Gastroesophageal sphincter (tissue), 4 donors: ENCODE measurements at regions not wholly inside any gene's neighbourhood (a gene's known extent, or its start where the extent isn't known, plus 50 kb on each side); places are given as distances from the start of the nearest gene placed in this dataset.
"Not testable (repeated sequence)": the region's sequence is repeated elsewhere in the genome, so short reads cannot be mapped to it uniquely, and the experiment has no call there.

Source experiments
- ATAC-seq: fragments of 150-250 bp; one replicate; pipeline ENCODE4 v1.9.1; 2016; ENCODE audit warnings: mild to moderate bottlenecking, moderate library complexity
- H3K27ac ChIP-seq, 4 donors: fragments of 200-600 bp; sonication (generic) in 3 of 4; 1 replicate in 3 of 4; 2 replicates in 1 of 4; pipeline ENCODE4 v1.5.1; 2016 to 2019
- H3K27me3 ChIP-seq: fragments of 200-600 bp; sonication (generic); one replicate; pipeline ENCODE4 v1.5.1; 2019
- H3K36me3 ChIP-seq, 2 donors: fragments of 200-600 bp; sonication (generic); one replicate each; pipeline ENCODE4 v1.5.1; 2019; ENCODE audit warnings: control low read depth in 1 of 2
- H3K4me1 ChIP-seq, 3 donors: fragments of 200-600 bp; sonication (generic); 1 replicate in 2 of 3; 2 replicates in 1 of 3; pipeline ENCODE4 v1.5.1; 2016 to 2019; ENCODE audit warnings: control low read depth in 2 of 3
- H3K4me3 ChIP-seq, 2 donors: fragments of 200-600 bp; sonication (generic); one replicate each; pipeline ENCODE4 v1.5.1; 2019; ENCODE audit warnings: mild to moderate bottlenecking in 1 of 2, moderate library complexity in 1 of 2
- H3K9me3 ChIP-seq, 3 donors: fragments of 200-600 bp; sonication (generic); one replicate each; pipeline ENCODE4 v1.5.1; 2017 to 2019; ENCODE audit warnings: control low read depth in 2 of 3
- EP300 ChIP-seq: sonication (generic); formaldehyde crosslinking; IDR thresholded peaks from one replicate; pipeline ENCODE4 v1.6.1; 2017; ENCODE audit warnings: antibody characterized with exemption, mild to moderate bottlenecking
- POLR2A ChIP-seq, 2 donors: fragments of 450-650 bp; IDR thresholded peaks; one replicate each; pipeline ENCODE4 v1.6.1; 2017; ENCODE audit warnings: antibody characterized with exemption in 2 of 2, mild to moderate bottlenecking in 2 of 2, moderate library complexity in 1 of 2
- POLR2AphosphoS5 ChIP-seq: sonication (generic); formaldehyde crosslinking; IDR thresholded peaks from one replicate; pipeline ENCODE4 v1.6.1; 2017; ENCODE audit warnings: antibody characterized with exemption
- WGBS, 2 donors: methylation state at CpG; one replicate each; pipeline ENCODE4 v1.1.5; 2018; ENCODE audit warnings: low coverage in 1 of 2; 5-methylcytosine and 5-hydroxymethylcytosine counted together
- TF ChIP-seq, protein P1 (sequence below), 4 experiments: fragments of 200-600 bp in 2 of 4; fragments of 450-650 bp in 2 of 4; sonication (generic) in 1 of 4; IDR thresholded peaks; one replicate each; pipeline ENCODE4 v1.5.1; 2017 to 2019; ENCODE audit warnings: antibody characterized with exemption in 4 of 4, mild to moderate bottlenecking in 2 of 4, moderate library complexity in 2 of 4

DNA sequence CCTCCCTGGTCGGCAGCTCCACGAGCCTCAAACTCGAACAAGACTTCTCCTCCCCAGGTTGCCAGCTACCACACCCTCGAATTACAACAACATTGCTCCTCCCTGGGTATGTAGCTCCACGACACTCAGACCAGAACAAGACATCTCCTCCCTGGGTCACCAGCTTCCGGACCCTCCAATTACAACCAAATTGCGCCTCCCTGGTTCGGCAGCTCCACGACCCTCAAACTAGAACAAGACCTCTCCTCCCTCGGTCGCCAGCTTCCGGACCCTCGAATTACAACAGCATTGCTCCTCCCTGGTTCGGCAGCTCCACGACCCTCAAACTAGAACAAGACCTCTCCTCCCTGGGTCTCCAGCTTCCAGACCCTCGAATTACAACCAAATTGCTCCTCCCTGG, 315.3 kb downstream of the PREX1 start:
- not testable (repeated sequence) for H3K9me3 ChIP-seq, H3K4me1 ChIP-seq, H3K36me3 ChIP-seq, H3K4me3 ChIP-seq, ATAC-seq, H3K27ac ChIP-seq, H3K27me3 ChIP-seq
- 74% methylated on average over 12 of the region's 16 CpGs; no CpG with 5 or more reads in 1 of the 2 donors for WGBS, 2 donors

DNA sequence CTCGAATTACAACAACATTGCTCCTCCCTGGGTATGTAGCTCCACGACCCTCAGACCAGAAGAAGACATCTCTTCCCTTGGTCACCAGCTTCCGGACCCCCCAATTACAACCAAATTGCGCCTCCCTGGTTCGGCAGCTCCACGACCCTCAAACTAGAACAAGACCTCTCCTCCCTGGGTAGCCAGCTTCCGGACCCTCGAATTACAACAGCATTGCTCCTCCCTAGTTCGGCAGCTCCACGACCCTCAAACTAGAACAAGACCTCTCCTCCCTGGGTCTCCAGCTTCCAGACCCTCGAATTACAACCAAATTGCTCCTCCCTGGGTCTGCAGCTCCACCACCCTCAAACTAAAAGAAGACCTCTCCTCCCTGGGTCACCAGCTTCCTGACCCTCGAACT, 322.7 kb downstream of the PREX1 start:
- WGBS, 2 donors, result 72% methylated on average over 2 to 6 of the region's 12 CpGs
- not testable (repeated sequence) for H3K27me3 ChIP-seq, H3K4me3 ChIP-seq, H3K4me1 ChIP-seq, H3K9me3 ChIP-seq, H3K27ac ChIP-seq, ATAC-seq, H3K36me3 ChIP-seq

DNA sequence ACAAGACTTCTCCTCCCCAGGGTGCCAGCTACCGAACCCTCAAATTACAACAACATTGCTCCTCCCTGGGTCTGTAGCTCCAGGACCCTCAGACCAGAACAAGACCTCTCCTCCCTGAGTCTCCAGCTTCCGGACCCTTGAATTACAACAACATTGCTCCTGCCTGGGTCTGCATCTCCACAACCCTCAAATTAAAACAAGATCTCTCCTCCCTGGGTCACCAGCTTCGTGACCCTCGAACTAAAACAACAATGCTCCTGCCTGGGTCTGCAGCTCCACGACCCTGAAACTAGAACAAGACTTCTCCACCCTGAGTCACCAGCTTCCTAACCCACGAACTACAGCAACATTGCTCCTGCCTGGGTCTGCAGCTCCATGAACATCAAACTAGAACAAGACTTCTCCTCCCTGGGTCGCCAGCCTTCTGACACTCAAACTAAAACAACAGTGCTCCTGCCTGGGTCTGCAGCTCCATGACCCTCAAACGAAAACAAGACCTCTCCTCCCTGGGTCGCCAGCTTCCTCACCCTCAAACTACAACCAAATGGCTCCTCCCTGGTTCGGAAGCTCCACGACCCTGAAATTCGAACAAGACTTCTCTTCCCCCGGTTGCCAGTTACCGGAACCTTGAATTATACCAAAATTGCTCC, 324.5 kb downstream of the PREX1 start:
- no peaks in the 10 kb centered on the region for H3K9me3 ChIP-seq
- no peak overlapping the region for H3K4me3 ChIP-seq
- no peak overlapping the region for H3K27ac ChIP-seq
- no peaks in the 10 kb centered on the region for H3K27me3 ChIP-seq
- ATAC-seq, result no peak
- H3K4me1 ChIP-seq, result no peaks in the 10 kb centered on the region
- 57 to 70% methylated on average over 7 to 11 of the region's 14 CpGs for WGBS, 2 donors
- H3K36me3 ChIP-seq, result no peaks in the 10 kb centered on the region
- TF ChIP-seq POLR2A (IDR thresholded peaks at IDR 0.05), result no peak
- TF ChIP-seq, protein P1, sequence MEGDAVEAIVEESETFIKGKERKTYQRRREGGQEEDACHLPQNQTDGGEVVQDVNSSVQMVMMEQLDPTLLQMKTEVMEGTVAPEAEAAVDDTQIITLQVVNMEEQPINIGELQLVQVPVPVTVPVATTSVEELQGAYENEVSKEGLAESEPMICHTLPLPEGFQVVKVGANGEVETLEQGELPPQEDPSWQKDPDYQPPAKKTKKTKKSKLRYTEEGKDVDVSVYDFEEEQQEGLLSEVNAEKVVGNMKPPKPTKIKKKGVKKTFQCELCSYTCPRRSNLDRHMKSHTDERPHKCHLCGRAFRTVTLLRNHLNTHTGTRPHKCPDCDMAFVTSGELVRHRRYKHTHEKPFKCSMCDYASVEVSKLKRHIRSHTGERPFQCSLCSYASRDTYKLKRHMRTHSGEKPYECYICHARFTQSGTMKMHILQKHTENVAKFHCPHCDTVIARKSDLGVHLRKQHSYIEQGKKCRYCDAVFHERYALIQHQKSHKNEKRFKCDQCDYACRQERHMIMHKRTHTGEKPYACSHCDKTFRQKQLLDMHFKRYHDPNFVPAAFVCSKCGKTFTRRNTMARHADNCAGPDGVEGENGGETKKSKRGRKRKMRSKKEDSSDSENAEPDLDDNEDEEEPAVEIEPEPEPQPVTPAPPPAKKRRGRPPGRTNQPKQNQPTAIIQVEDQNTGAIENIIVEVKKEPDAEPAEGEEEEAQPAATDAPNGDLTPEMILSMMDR (IDR thresholded peaks at IDR 0.05), result no peak
- no peak for TF ChIP-seq EP300
- no peak for TF ChIP-seq POLR2AphosphoS5

DNA sequence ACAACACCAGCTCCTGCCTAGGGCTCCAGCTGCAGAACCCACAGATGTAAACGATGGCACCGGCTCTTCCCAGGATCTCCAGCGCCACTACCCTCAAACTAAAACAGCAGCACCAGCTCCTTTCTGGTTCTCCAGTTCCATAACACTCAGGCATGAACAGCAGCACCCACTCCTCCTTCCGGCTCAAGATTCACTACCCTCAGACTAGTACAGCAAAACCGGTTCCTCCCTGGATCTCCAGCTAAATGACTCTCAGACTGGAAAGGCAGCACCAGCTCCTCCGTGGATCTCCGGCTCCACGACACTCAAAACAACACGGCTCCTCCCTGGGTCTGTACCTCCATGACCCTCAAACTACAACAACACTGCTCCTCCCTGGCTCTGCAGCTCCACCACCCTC, 325.0 kb downstream of the PREX1 start:
- Histone ChIP-seq H3K27ac (no peak overlapping the region), H3K9me3 (no peaks in the 10 kb centered on the region), H3K4me1 (no peaks in the 10 kb centered on the region), H3K4me3 (no peak overlapping the region), H3K27me3 (no peaks in the 10 kb centered on the region), H3K36me3 (no peaks in the 10 kb centered on the region)
- ATAC-seq, result no peak
- no peak for TF ChIP-seq POLR2AphosphoS5
- TF ChIP-seq EP300, result no peak
- no peak for TF ChIP-seq POLR2A (IDR thresholded peaks at IDR 0.05)
- TF ChIP-seq, protein P1 (IDR thresholded peaks at IDR 0.05), result no peak
- 75% methylated on average over 5 of the region's 9 CpGs; no CpG with 5 or more reads in 1 of the 2 donors for WGBS, 2 donors

DNA sequence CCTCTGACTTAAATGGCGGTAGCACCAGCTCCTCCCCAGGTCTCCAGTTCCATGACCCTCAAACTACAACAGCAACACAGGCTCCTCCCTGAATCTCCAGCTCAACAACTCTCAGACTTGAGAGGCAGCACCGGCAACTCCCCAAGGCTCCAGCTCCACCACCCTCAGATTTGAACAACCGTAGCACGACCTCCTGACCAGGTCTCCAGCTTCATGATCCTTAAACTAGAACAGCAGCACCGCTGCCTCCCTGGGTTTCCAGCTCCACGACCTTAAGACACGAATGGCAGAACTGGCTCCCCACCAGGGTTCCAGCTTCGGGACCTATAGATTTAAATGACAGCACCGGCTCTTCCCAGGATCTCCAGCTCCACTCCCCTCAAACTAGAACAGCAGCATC, 325.8 kb downstream of the PREX1 start:
- no peak for ATAC-seq
- H3K9me3 ChIP-seq, result no peaks in the 10 kb centered on the region
- H3K36me3 ChIP-seq, result no peaks in the 10 kb centered on the region
- H3K27me3 ChIP-seq, result no peaks in the 10 kb centered on the region
- WGBS, 2 donors, result 80 to 100% methylated on average over 1 to 2 of the region's 9 CpGs
- TF ChIP-seq POLR2AphosphoS5 (no peak), EP300 (no peak), POLR2A (IDR thresholded peaks at IDR 0.05) (no peak)
- TF ChIP-seq, protein P1 (IDR thresholded peaks at IDR 0.05), result no peak
- H3K27ac ChIP-seq, result no peak overlapping the region
- H3K4me1 ChIP-seq, result no peaks in the 10 kb centered on the region
- H3K4me3 ChIP-seq, result no peak overlapping the region

DNA sequence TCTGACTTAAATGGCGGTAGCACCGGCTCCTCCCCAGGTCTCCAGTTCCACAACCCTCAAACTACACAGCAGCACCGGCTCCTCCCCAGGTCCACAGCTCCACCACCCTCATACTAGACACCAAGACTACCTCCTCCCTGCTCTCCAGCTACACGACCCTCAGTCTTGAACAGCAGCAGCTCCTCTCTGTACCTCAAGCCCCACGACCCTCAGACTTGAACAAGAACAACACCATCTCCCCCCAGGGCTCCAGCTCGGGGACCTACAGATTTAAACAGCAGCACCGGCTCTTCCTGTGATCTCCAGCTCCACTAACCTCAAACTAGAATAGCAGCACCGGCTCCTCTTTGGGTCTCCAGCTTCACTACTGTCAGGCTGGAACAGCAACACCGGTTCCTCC, 326.9 kb downstream of the PREX1 start:
- H3K4me1 ChIP-seq, result not testable (repeated sequence)
- 49% methylated on average over 3 of the region's 9 CpGs; no CpG with 5 or more reads in 1 of the 2 donors for WGBS, 2 donors

DNA sequence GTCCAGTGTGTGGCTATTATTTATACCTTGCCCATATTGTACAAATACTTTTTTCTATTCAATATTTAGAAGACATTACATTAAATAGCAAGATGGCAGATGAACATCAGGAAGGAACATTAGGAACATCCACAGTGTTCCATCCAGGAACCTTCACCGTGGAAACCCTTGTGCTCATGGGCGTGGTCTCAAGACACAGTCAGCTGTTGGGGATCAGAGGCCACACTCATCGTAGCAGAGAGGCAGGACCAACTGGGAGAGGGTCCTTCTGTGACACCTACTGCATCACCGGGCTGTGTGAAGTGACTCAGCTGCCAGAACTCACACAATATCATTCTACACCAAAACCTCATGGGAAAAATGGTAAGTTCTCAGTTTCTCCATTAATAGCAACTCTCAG, 328.9 kb downstream of the PREX1 start:
- not testable (repeated sequence) for H3K4me3 ChIP-seq, H3K36me3 ChIP-seq, H3K27ac ChIP-seq, H3K4me1 ChIP-seq, H3K9me3 ChIP-seq, ATAC-seq, H3K27me3 ChIP-seq
- 46% methylated on average over 3 of the region's 4 CpGs; no CpG with 5 or more reads in 1 of the 2 donors for WGBS, 2 donors

More for the DNA sequence above, 326.9 kb downstream of the PREX1 start:
- not testable (repeated sequence) for H3K27ac ChIP-seq, H3K36me3 ChIP-seq, H3K27me3 ChIP-seq, ATAC-seq, H3K4me3 ChIP-seq, H3K9me3 ChIP-seq

DNA sequence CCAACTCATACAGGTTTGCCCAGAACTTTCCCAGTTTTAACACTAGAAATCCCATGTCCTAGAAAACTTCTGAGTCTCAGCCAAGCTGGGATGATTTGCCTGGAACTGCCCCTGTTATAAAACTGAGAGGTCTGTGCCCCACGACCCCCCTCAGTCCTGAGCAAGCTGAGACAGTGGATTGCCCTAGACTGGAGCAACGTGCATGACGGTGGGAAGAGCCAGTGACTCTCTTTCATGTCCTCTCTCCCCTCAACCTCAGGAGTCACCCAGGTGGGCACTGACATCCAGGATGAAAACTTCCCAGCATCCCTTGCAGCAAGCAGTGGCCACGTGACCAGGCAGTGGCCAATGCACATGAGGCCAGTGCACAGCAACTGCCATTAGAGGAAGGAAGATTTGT, 329.7 kb downstream of the PREX1 start:
- WGBS, 2 donors, result no CpG with 5 or more reads among the region's 4 CpGs
- ATAC-seq, result not testable (repeated sequence)

More for the DNA sequence above, 329.7 kb downstream of the PREX1 start:
- not testable (repeated sequence) for H3K4me3 ChIP-seq, H3K27me3 ChIP-seq, H3K4me1 ChIP-seq, H3K9me3 ChIP-seq, H3K36me3 ChIP-seq, H3K27ac ChIP-seq
